ENCODE measurements at regions not wholly inside any gene's neighbourhood (a gene's known extent, or its start where the extent isn't known, plus 50 kb on each side); places are given as distances from the start of the nearest gene placed in this dataset.
A peak's percentile ranks its signal among the peaks of the same experiment; 100 is the strongest.
"Not testable (repeated sequence)": the region's sequence is repeated elsewhere in the genome, so short reads cannot be mapped to it uniquely, and the experiment has no call there.

GRCh38 chr16:46519063-46519462 is 102.1 kb downstream of the SHCBP1 start:
- DNase-seq (ENCODE audit: low spot score) (no peak), ATAC-seq (no peak)

GRCh38 chr16:46496701-46497100 is 124.5 kb downstream of the SHCBP1 start:
- no peak for ATAC-seq
- DNase-seq (ENCODE audit: low spot score), result no peak

GRCh38 chr16:46482895-46483294 is 138.3 kb downstream of the SHCBP1 start:
- DNase-seq (ENCODE audit: low spot score), result no peak
- ATAC-seq, result no peak

GRCh38 chr16:46466239-46466638 is 154.9 kb downstream of the SHCBP1 start:
- ATAC-seq (no peak), DNase-seq (ENCODE audit: low spot score) (no peak)

DNA sequence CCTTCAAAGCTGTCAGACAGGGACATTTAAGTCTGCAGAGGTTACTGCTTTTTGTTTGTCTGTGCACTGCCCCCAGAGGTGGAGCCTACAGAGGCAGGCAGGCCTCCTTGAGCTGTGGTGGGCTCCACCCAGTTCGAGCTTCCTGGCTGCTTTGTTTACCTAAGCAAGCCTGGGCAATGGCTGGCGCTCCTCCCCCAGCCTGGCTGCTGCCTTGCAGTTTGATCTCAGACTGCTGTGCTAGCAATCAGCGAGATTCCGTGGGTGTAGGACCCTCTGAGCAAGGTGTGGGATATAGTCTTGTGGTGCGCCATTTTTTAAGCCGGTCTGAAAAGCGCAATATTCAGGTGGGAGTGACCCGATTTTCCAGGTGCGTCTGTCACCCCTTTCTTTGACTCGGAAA is 166.4 kb downstream of the SHCBP1 start:
- ATAC-seq; DNase-seq (ENCODE audit: low spot score): not testable (repeated sequence)

- no peak for ATAC-seq
- DNase-seq (ENCODE audit: low spot score), result no peak
Observed at GRCh38 chr16:46428108-46429061, 192.8 kb downstream of the SHCBP1 start.

DNA sequence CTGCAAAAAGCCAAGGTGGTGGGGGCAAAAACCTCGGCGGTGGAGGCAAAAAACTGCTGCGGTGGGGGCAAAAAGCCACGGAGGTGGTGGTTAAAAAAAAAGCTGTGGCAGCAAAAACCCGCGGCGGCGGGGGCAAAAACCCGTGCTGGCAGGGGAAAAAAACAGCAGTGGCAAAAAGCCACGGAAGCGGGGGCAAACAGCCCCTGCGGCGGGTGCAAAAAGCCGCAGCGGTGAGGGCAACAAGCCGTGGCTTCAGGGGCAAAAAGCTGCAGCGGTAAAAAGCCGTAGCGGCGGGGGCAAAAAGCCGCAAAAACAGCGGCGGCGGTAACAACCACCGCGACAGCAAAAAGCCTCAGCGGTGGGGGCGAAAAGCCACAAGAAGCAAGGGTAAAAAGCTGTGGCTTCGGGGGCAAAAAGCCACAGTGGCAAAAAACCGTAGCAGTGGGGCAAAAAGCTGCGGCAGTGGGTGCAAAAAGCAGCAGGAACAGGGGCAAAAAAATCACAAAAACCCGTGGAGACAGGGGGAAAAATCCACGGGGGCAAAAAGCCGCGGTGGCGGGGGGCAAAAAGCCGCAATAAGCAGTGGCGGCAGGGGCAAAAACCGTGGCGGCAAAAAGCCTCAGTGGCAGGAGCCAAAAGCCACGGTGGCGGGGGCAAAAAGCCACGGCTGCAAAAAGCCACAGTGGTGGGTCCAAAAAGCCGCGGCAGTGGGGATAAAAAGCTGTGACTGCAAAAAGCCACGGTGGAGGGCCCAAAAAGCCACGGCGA is 193.7 kb downstream of the SHCBP1 start:
- DNase-seq (ENCODE audit: low spot score), result no peak
- no peak for ATAC-seq

- ATAC-seq (no peak), DNase-seq (ENCODE audit: low spot score) (no peak)
Observed at GRCh38 chr16:46426336-46426735, 194.8 kb downstream of the SHCBP1 start.

- DNase-seq (ENCODE audit: low spot score) (no peak), ATAC-seq (no peak)
Observed at GRCh38 chr16:46404028-46404427, 217.2 kb downstream of the SHCBP1 start.

- DNase-seq (ENCODE audit: low spot score); ATAC-seq: not testable (repeated sequence)
Observed at GRCh38 chr16:46398559-46398958, 222.6 kb downstream of the SHCBP1 start.

DNA sequence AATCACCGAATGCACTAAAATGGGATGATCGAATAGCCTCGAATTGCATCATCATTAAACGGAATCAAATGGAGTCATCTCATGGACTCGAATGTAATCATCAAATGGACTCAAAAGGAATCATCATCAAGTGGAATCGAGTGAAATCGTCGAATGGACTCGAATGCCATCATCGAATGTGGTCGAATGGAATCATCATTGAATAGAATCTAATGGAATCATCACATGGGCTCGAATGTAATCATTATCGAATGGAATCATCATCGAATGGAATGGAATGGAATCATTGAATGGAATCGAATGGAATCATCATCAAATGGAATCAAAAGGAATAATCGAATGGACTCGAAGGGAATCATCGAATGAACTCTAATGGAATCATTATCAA is 224.3 kb downstream of the SHCBP1 start:
- not testable (repeated sequence) for DNase-seq (ENCODE audit: low spot score); ATAC-seq

GRCh38 chr16:46396131-46396882 is 224.9 kb downstream of the SHCBP1 start:
- not testable (repeated sequence) for ATAC-seq; DNase-seq (ENCODE audit: low spot score)

- not testable (repeated sequence) for DNase-seq (ENCODE audit: low spot score); ATAC-seq
Observed at GRCh38 chr16:46395391-46395921, 225.7 kb downstream of the SHCBP1 start.

DNA sequence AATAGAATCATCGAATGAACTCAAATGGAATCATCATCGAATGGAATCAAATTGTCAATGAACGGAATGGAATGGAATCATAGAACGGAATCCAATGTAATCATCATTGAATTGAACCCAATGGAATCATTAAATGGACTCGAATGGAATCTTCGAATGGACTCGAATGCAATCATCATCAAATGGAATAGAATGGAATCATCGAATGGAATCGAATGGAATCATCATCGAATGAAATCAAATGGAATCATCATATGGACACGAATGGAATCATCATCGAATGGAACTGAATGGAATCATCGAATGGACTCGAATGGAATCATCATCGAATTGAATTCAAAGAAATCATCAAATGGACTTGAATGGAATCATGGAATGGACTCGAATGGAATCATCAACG is 226.2 kb downstream of the SHCBP1 start:
- not testable (repeated sequence) for DNase-seq (ENCODE audit: low spot score); ATAC-seq

GRCh38 chr16:46394149-46394548 is 227.0 kb downstream of the SHCBP1 start:
- DNase-seq (ENCODE audit: low spot score); ATAC-seq: not testable (repeated sequence)

DNA sequence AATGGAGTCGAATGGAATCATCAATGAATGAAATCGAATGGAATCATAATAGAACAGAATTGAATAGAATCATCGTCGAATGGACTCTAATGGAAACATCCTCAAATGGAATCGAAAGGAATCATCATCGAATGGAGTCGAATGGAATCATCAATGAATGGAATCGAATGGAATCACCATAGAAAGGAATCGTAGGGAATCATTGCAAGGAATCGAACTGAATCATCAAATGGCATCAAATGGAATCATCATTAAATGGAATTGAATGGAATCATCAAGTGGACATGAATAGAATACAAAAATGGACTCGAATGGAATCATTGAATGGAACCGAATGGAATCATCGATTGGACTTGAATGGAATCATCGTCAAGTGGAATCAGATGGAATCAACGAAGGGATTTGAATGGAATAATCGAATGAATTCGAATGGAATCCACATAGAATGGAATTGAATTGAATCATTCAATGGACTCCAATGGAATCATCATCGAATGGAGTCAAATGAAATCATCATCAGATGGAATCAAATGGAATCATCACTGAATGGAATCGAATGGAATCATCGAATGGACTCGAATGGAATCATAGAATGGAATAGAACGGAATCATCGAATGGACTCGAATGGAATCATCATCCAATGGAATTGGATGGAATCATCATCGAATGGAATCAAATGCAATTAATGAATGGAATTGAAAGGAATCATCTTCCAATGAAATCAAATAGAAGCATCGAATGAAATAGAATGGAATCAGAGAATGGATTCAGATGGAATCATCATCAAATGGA is 228.1 kb downstream of the SHCBP1 start:
- not testable (repeated sequence) for DNase-seq (ENCODE audit: low spot score); ATAC-seq

- not testable (repeated sequence) for ATAC-seq
Observed at GRCh38 chr16:46390660-46391462, 230.3 kb downstream of the SHCBP1 start.

DNA sequence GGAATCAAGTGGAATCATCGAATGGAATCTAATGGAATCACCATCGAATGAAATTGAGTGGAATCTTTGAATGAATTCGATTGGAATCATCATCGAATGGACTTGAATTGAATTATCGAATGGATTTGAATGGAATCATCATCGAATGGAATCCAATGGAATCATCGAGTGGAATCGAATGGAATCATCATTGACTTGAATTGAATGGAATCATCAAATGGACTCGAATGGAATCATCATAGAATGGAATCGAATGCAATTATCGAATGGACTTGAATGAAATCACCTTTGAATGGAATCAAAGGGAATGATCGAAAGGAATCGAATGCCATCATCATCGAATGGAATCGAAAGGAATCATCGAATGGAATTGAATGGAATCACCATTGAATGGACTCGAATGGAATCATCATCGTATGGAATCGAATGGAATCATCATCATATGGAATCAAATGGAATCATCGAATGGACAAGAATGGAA is 231.6 kb downstream of the SHCBP1 start:
- ATAC-seq, result not testable (repeated sequence)

More at GRCh38 chr16:46390660-46391462, 230.3 kb downstream of the SHCBP1 start:
- DNase-seq (ENCODE audit: low spot score), result not testable (repeated sequence)

More for the DNA sequence above, 231.6 kb downstream of the SHCBP1 start:
- peak; percentile 86 for DNase-seq (ENCODE audit: low spot score)

All from left lobe of liver (tissue), 2 donors.